ENCODE measurements at regions not wholly inside any gene's neighbourhood (a gene's known extent, or its start where the extent isn't known, plus 50 kb on each side); places are given as distances from the start of the nearest gene placed in this dataset.

GRCh38 chr9:88651682-88652633, 117.0 kb downstream of the NXNL2 start:
- no peak for ATAC-seq
- Mint-ChIP-seq H3K27me3 (peaks cover 25% of the 10 kb centered on the region), H3K9me3 (no peaks in the 10 kb centered on the region), H3K27ac (no peak overlapping the region), H3K4me1 (no peaks in the 10 kb centered on the region), H3K4me3 (no peak overlapping the region)
- DNase-seq: no peak

GRCh38 chr9:88652876-88653275, 117.9 kb downstream of the NXNL2 start:
- DNase-seq (no peak), ATAC-seq (no peak)
- H3K9me3 Mint-ChIP-seq: no peaks in the 10 kb centered on the region
- H3K27ac Mint-ChIP-seq: no peak overlapping the region
- peaks cover 16% of the 10 kb centered on the region for H3K27me3 Mint-ChIP-seq
- no peak overlapping the region for H3K4me3 Mint-ChIP-seq
- no peaks in the 10 kb centered on the region for H3K4me1 Mint-ChIP-seq

- H3K27ac Mint-ChIP-seq: no peak overlapping the region
- no peaks in the 10 kb centered on the region for H3K9me3 Mint-ChIP-seq
- no peaks in the 10 kb centered on the region for H3K4me1 Mint-ChIP-seq
- no peak for DNase-seq
- H3K4me3 Mint-ChIP-seq: no peak overlapping the region
- H3K27me3 Mint-ChIP-seq: peaks cover 11% of the 10 kb centered on the region
- no peak for ATAC-seq
These were observed 118.4 kb downstream of the NXNL2 start for GRCh38 chr9:88653406-88653805.

- Mint-ChIP-seq H3K27me3 (peaks cover 7% of the 10 kb centered on the region), H3K9me3 (no peaks in the 10 kb centered on the region), H3K4me3 (no peak overlapping the region), H3K4me1 (no peaks in the 10 kb centered on the region), H3K27ac (no peak overlapping the region)
- ATAC-seq: no peak
- DNase-seq: no peak
These were observed 118.9 kb downstream of the NXNL2 start for GRCh38 chr9:88653911-88654310.

- H3K4me1 Mint-ChIP-seq: no peaks in the 10 kb centered on the region
- no peak for DNase-seq
- no peak for ATAC-seq
These were observed 122.9 kb downstream of the NXNL2 start for GRCh38 chr9:88657893-88658292.

GRCh38 chr9:88658311-88658822, 123.4 kb downstream of the NXNL2 start:
- DNase-seq (no peak), ATAC-seq (no peak)
- peaks cover 9% of the 10 kb centered on the region for H3K27me3 Mint-ChIP-seq
- no peaks in the 10 kb centered on the region for H3K4me1 Mint-ChIP-seq
- H3K27ac Mint-ChIP-seq: no peak overlapping the region
- no peak overlapping the region for H3K4me3 Mint-ChIP-seq
- no peaks in the 10 kb centered on the region for H3K9me3 Mint-ChIP-seq

More at GRCh38 chr9:88657893-88658292, 122.9 kb downstream of the NXNL2 start:
- Mint-ChIP-seq H3K9me3 (no peaks in the 10 kb centered on the region), H3K27ac (no peak overlapping the region), H3K27me3 (peaks cover 9% of the 10 kb centered on the region), H3K4me3 (no peak overlapping the region)

- ATAC-seq (no peak), DNase-seq (no peak)
- H3K4me1 Mint-ChIP-seq: no peaks in the 10 kb centered on the region
- no peak overlapping the region for H3K4me3 Mint-ChIP-seq
- H3K27ac Mint-ChIP-seq: no peak overlapping the region
- no peaks in the 10 kb centered on the region for H3K9me3 Mint-ChIP-seq
- H3K27me3 Mint-ChIP-seq: peaks cover 9% of the 10 kb centered on the region
These were observed 124.1 kb downstream of the NXNL2 start for GRCh38 chr9:88659126-88659525.

GRCh38 chr9:88660611-88661010, 125.6 kb downstream of the NXNL2 start:
- Mint-ChIP-seq H3K4me1 (no peaks in the 10 kb centered on the region), H3K27me3 (peaks cover 14% of the 10 kb centered on the region), H3K9me3 (no peaks in the 10 kb centered on the region), H3K4me3 (no peak overlapping the region), H3K27ac (peak overlapping the region in 1 of 2 donors; percentile 59)
- DNase-seq: no peak
- no peak for ATAC-seq

GRCh38 chr9:88661759-88662158, 126.8 kb downstream of the NXNL2 start:
- DNase-seq (no peak), ATAC-seq (no peak)
- Mint-ChIP-seq H3K27ac (no peak overlapping the region), H3K4me3 (no peak overlapping the region), H3K27me3 (peaks cover 14% of the 10 kb centered on the region), H3K4me1 (no peaks in the 10 kb centered on the region), H3K9me3 (no peaks in the 10 kb centered on the region)

GRCh38 chr9:88663771-88664419, 128.9 kb downstream of the NXNL2 start:
- Mint-ChIP-seq H3K4me3 (no peak overlapping the region), H3K27me3 (peaks cover 14% of the 10 kb centered on the region), H3K4me1 (no peaks in the 10 kb centered on the region), H3K27ac (no peak overlapping the region), H3K9me3 (no peaks in the 10 kb centered on the region)
- DNase-seq: no peak
- ATAC-seq: no peak

- no peak overlapping the region for H3K4me3 Mint-ChIP-seq
- ATAC-seq: no peak
- no peaks in the 10 kb centered on the region for H3K9me3 Mint-ChIP-seq
- H3K27ac Mint-ChIP-seq: no peak overlapping the region
- peaks cover 14% of the 10 kb centered on the region for H3K27me3 Mint-ChIP-seq
- DNase-seq: no peak
- H3K4me1 Mint-ChIP-seq: no peaks in the 10 kb centered on the region
These were observed 129.8 kb downstream of the NXNL2 start for GRCh38 chr9:88664773-88665172.

GRCh38 chr9:88672874-88673689, 138.1 kb downstream of the NXNL2 start:
- DNase-seq (no peak), ATAC-seq (peak; percentile 31)
- Mint-ChIP-seq H3K9me3 (peaks cover 0 to 14% of the 10 kb centered on the region in 2 donors), H3K27me3 (peaks cover 13% of the 10 kb centered on the region), H3K27ac (no peak overlapping the region), H3K4me1 (no peaks in the 10 kb centered on the region), H3K4me3 (no peak overlapping the region)

GRCh38 chr9:88673886-88674285, 138.9 kb downstream of the NXNL2 start:
- H3K9me3 Mint-ChIP-seq: peaks cover 0 to 14% of the 10 kb centered on the region in 2 donors
- no peak for ATAC-seq
- no peak overlapping the region for H3K27ac Mint-ChIP-seq
- H3K4me3 Mint-ChIP-seq: no peak overlapping the region
- DNase-seq: no peak
- no peaks in the 10 kb centered on the region for H3K4me1 Mint-ChIP-seq
- H3K27me3 Mint-ChIP-seq: peaks cover 13% of the 10 kb centered on the region

GRCh38 chr9:88676644-88677043, 141.7 kb downstream of the NXNL2 start:
- ATAC-seq: no peak
- Mint-ChIP-seq H3K4me3 (no peak overlapping the region), H3K9me3 (peaks cover 0 to 14% of the 10 kb centered on the region in 2 donors), H3K27ac (no peak overlapping the region), H3K27me3 (peaks cover 13% of the 10 kb centered on the region), H3K4me1 (peaks cover 6% of the 10 kb centered on the region)
- DNase-seq: no peak

GRCh38 chr9:88678008-88678407, 143.0 kb downstream of the NXNL2 start:
- H3K4me3 Mint-ChIP-seq: no peak overlapping the region
- peaks cover 0 to 14% of the 10 kb centered on the region in 2 donors for H3K9me3 Mint-ChIP-seq
- ATAC-seq (no peak), DNase-seq (no peak)
- no peak overlapping the region for H3K27ac Mint-ChIP-seq
- peaks cover 6% of the 10 kb centered on the region for H3K4me1 Mint-ChIP-seq
- peaks cover 13% of the 10 kb centered on the region for H3K27me3 Mint-ChIP-seq

Measured in stimulated activated naive CD8-positive, alpha-beta T cell treated with anti-CD3 and anti-CD28 coated beads, Interleukin-15, amount 100 ng/mL, for 72 hours (primary cell).